ENCODE measurements at regions not wholly inside any gene's neighbourhood (a gene's known extent, or its start where the extent isn't known, plus 50 kb on each side); places are given as distances from the start of the nearest gene placed in this dataset.

- no peaks in the 10 kb centered on the region for H3K4me1 ChIP-seq (ENCODE audit: control insufficient read depth in 2 of 2, insufficient read depth in 2 of 2, low read length in 2 of 2)
- H3K4me2 ChIP-seq (replicated peaks; ENCODE audit: low read depth, low read length, poor library complexity, severe bottlenecking) = no peak overlapping the region
- no CpG with 5 or more reads among the region's 1 CpG for WGBS (ENCODE audit: insufficient coverage)
- H3K27ac ChIP-seq (ENCODE audit: low read length in 2 of 2) = no peak overlapping the region
- Mint-ChIP-seq H3K4me1 (no peaks in the 10 kb centered on the region), H3K27me3 (no peaks in the 10 kb centered on the region), H3K4me3 (no peak overlapping the region), H3K9me3 (ENCODE audit: insufficient read depth) (no peaks in the 10 kb centered on the region), H3K27ac (no peak overlapping the region)
- H4K20me1 ChIP-seq (ENCODE audit: control insufficient read depth, insufficient read depth, low read length, poor library complexity, severe bottlenecking) = no peaks in the 10 kb centered on the region
- no peaks in the 10 kb centered on the region for H3K79me2 ChIP-seq (ENCODE audit: control insufficient read depth, insufficient read depth, low read length)
- H3K9ac ChIP-seq (ENCODE audit: low read length) = no peak overlapping the region
- POLR2A ChIA-PET = no interaction called here
- no peaks in the 10 kb centered on the region for H3K36me3 ChIP-seq (replicated peaks in 1 of 2; ENCODE audit: control extremely low read depth in 1 of 2, control insufficient read depth in 1 of 2, extremely low read depth in 1 of 2, insufficient read depth in 2 of 2, low read length in 1 of 2)
- H3K27me3 ChIP-seq (replicated peaks in 1 of 4; ENCODE audit: control extremely low read depth in 1 of 4, control insufficient read depth in 3 of 4, insufficient read depth in 4 of 4, low read length in 3 of 4) = no peaks in the 10 kb centered on the region
- CTCF ChIA-PET = no interaction called here
- ATAC-seq (ENCODE audit: low read depth) (no peak), DNase-seq (no peak)
- no peak overlapping the region for H2AFZ ChIP-seq (ENCODE audit: insufficient read depth, low read depth, low read length, poor library complexity, severe bottlenecking)
- TF ChIP-seq CTCF (IDR thresholded peaks at IDR 0.05) (no peak), EZH2 (IDR thresholded peaks at IDR 0.05; ENCODE audit: borderline replicate concordance, insufficient read depth, low read depth, low read length, poor library complexity, severe bottlenecking) (no peak)
- no peaks in the 10 kb centered on the region for H3K9me3 ChIP-seq (ENCODE audit: control extremely low read depth in 1 of 3, control insufficient read depth in 2 of 3, insufficient read depth in 1 of 3, low read length in 2 of 3)
- intact Hi-C loops (cut with micrococcal nuclease) = no loop called here
- no peak overlapping the region for H3K4me3 ChIP-seq (ENCODE audit: control extremely low read depth in 1 of 5, extremely low read depth in 1 of 5, insufficient read depth in 1 of 5, low read depth in 2 of 5, low read length in 4 of 5)
These were observed 502.1 kb downstream of the RFC3 start for GRCh38 chr13:34320084-34320483.

- intact Hi-C loops (cut with micrococcal nuclease) = no loop called here
- DNase-seq = no peak
- no peak overlapping the region for H2AFZ ChIP-seq (ENCODE audit: insufficient read depth, low read depth, low read length, poor library complexity, severe bottlenecking)
- H3K27me3 ChIP-seq (replicated peaks in 1 of 4; ENCODE audit: control extremely low read depth in 1 of 4, control insufficient read depth in 3 of 4, insufficient read depth in 4 of 4, low read length in 3 of 4) = no peaks in the 10 kb centered on the region
- no peaks in the 10 kb centered on the region for H3K79me2 ChIP-seq (ENCODE audit: control insufficient read depth, insufficient read depth, low read length)
- ChIA-PET POLR2A (no interaction called here), CTCF (no interaction called here)
- H3K4me3 Mint-ChIP-seq = no peak overlapping the region
- no peaks in the 10 kb centered on the region for H3K36me3 ChIP-seq (replicated peaks in 1 of 2; ENCODE audit: control extremely low read depth in 1 of 2, control insufficient read depth in 1 of 2, extremely low read depth in 1 of 2, insufficient read depth in 2 of 2, low read length in 1 of 2)
- H3K4me3 ChIP-seq (ENCODE audit: control extremely low read depth in 1 of 5, extremely low read depth in 1 of 5, insufficient read depth in 1 of 5, low read depth in 2 of 5, low read length in 4 of 5) = no peak overlapping the region
- no peaks in the 10 kb centered on the region for H3K27me3 Mint-ChIP-seq
- H3K9ac ChIP-seq (ENCODE audit: low read length) = no peak overlapping the region
- H3K9me3 ChIP-seq (ENCODE audit: control extremely low read depth in 1 of 3, control insufficient read depth in 2 of 3, insufficient read depth in 1 of 3, low read length in 2 of 3) = no peaks in the 10 kb centered on the region
- no peaks in the 10 kb centered on the region for H3K4me1 ChIP-seq (ENCODE audit: control insufficient read depth in 2 of 2, insufficient read depth in 2 of 2, low read length in 2 of 2)
- H3K4me1 Mint-ChIP-seq = no peaks in the 10 kb centered on the region
- H3K27ac Mint-ChIP-seq = no peak overlapping the region
- H3K27ac ChIP-seq (ENCODE audit: low read length in 2 of 2) = no peak overlapping the region
- no peak for ATAC-seq (ENCODE audit: low read depth)
- no peaks in the 10 kb centered on the region for H4K20me1 ChIP-seq (ENCODE audit: control insufficient read depth, insufficient read depth, low read length, poor library complexity, severe bottlenecking)
- H3K4me2 ChIP-seq (replicated peaks; ENCODE audit: low read depth, low read length, poor library complexity, severe bottlenecking) = no peak overlapping the region
- TF ChIP-seq CTCF (IDR thresholded peaks at IDR 0.05) (no peak), EZH2 (IDR thresholded peaks at IDR 0.05; ENCODE audit: borderline replicate concordance, insufficient read depth, low read depth, low read length, poor library complexity, severe bottlenecking) (no peak)
- 71% methylated on average over 5 of the region's 9 CpGs for WGBS (ENCODE audit: insufficient coverage)
- H3K9me3 Mint-ChIP-seq (ENCODE audit: insufficient read depth) = no peaks in the 10 kb centered on the region
These were observed 504.2 kb downstream of the RFC3 start for GRCh38 chr13:34322014-34322742.
